ENCODE measurements at regions not wholly inside any gene's neighbourhood (a gene's known extent, or its start where the extent isn't known, plus 50 kb on each side); places are given as distances from the start of the nearest gene placed in this dataset.

- TF ChIP-seq EZH2phosphoT487 (IDR thresholded peaks at IDR 0.05; ENCODE audit: borderline replicate concordance) = no peak
- TF ChIP-seq, protein P1, sequence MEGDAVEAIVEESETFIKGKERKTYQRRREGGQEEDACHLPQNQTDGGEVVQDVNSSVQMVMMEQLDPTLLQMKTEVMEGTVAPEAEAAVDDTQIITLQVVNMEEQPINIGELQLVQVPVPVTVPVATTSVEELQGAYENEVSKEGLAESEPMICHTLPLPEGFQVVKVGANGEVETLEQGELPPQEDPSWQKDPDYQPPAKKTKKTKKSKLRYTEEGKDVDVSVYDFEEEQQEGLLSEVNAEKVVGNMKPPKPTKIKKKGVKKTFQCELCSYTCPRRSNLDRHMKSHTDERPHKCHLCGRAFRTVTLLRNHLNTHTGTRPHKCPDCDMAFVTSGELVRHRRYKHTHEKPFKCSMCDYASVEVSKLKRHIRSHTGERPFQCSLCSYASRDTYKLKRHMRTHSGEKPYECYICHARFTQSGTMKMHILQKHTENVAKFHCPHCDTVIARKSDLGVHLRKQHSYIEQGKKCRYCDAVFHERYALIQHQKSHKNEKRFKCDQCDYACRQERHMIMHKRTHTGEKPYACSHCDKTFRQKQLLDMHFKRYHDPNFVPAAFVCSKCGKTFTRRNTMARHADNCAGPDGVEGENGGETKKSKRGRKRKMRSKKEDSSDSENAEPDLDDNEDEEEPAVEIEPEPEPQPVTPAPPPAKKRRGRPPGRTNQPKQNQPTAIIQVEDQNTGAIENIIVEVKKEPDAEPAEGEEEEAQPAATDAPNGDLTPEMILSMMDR (conservative IDR thresholded peaks at IDR 0.05; ENCODE audit: low read length) = no peak
- no peak overlapping the region for H3K4me2 ChIP-seq (ENCODE audit: low read depth, low read length, poor library complexity, severe bottlenecking)
- no peaks in the 10 kb centered on the region for H3K36me3 ChIP-seq (ENCODE audit: insufficient read depth, low read length)
- H2AFZ ChIP-seq (ENCODE audit: low read length) = no peak overlapping the region
- H3K9ac ChIP-seq (ENCODE audit: low read depth, low read length, poor library complexity, severe bottlenecking) = no peak overlapping the region
- H3K79me2 ChIP-seq (ENCODE audit: insufficient read depth, low read length) = no peaks in the 10 kb centered on the region
- H3K4me3 ChIP-seq (ENCODE audit: low read length, poor library complexity, severe bottlenecking) = no peak overlapping the region
- H3K9me2 ChIP-seq (replicated peaks; ENCODE audit: low read depth, low read length) = no peaks in the 10 kb centered on the region
- no peaks in the 10 kb centered on the region for H3K9me3 ChIP-seq (ENCODE audit: insufficient read depth, low read depth, low read length)
- H3F3A ChIP-seq (ENCODE audit: low read depth) = no peaks in the 10 kb centered on the region
- no peaks in the 10 kb centered on the region for H3K27me3 ChIP-seq (ENCODE audit: insufficient read depth, low read length, poor library complexity, severe bottlenecking)
- H3K4me1 ChIP-seq (ENCODE audit: insufficient read depth, low read length, poor library complexity, severe bottlenecking) = no peaks in the 10 kb centered on the region
- no peaks in the 10 kb centered on the region for H4K20me1 ChIP-seq (ENCODE audit: insufficient read depth, low read length, poor library complexity, severe bottlenecking)
These were observed 163.3 kb downstream of the KCNJ2 start for GRCh38 chr17:70332356-70333210.

DNA sequence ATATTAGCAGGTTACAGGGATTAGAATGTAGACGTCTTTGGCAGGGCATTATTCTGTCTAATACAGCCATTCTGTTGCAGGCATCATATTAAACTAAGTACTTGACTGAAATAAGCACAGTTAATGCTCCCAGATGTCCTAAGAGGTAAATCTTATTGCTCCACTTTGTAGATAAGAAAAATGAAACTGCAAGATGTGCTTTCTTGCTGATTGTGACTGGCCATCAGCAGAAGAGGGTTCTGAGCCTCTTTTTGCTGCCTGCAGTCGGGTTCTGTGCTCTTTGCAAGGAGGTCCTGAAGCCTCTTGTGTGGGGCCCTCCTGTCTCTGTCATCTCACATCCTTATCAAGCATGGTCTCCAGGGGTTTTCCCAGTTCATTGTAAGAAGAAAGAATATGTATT lies 167.1 kb downstream of the KCNJ2 start:
- Histone ChIP-seq H3K9me3 (ENCODE audit: insufficient read depth, low read depth, low read length) (no peaks in the 10 kb centered on the region), H3K36me3 (ENCODE audit: insufficient read depth, low read length) (no peaks in the 10 kb centered on the region), H2AFZ (ENCODE audit: low read length) (no peak overlapping the region), H3K9me2 (replicated peaks; ENCODE audit: low read depth, low read length) (no peaks in the 10 kb centered on the region), H3K79me2 (ENCODE audit: insufficient read depth, low read length) (no peaks in the 10 kb centered on the region), H4K20me1 (ENCODE audit: insufficient read depth, low read length, poor library complexity, severe bottlenecking) (no peaks in the 10 kb centered on the region), H3K4me2 (ENCODE audit: low read depth, low read length, poor library complexity, severe bottlenecking) (no peak overlapping the region), H3F3A (ENCODE audit: low read depth) (no peaks in the 10 kb centered on the region), H3K9ac (ENCODE audit: low read depth, low read length, poor library complexity, severe bottlenecking) (no peak overlapping the region), H3K4me3 (ENCODE audit: low read length, poor library complexity, severe bottlenecking) (no peak overlapping the region), H3K4me1 (ENCODE audit: insufficient read depth, low read length, poor library complexity, severe bottlenecking) (no peaks in the 10 kb centered on the region), H3K27me3 (ENCODE audit: insufficient read depth, low read length, poor library complexity, severe bottlenecking) (no peaks in the 10 kb centered on the region)
- TF ChIP-seq EZH2phosphoT487 (IDR thresholded peaks at IDR 0.05; ENCODE audit: borderline replicate concordance) = no peak
- TF ChIP-seq, protein P1 (conservative IDR thresholded peaks at IDR 0.05; ENCODE audit: low read length) = no peak

- no peaks in the 10 kb centered on the region for H3F3A ChIP-seq (ENCODE audit: low read depth)
- no peak overlapping the region for H3K4me2 ChIP-seq (ENCODE audit: low read depth, low read length, poor library complexity, severe bottlenecking)
- no peaks in the 10 kb centered on the region for H3K79me2 ChIP-seq (ENCODE audit: insufficient read depth, low read length)
- no peak overlapping the region for H3K9ac ChIP-seq (ENCODE audit: low read depth, low read length, poor library complexity, severe bottlenecking)
- H4K20me1 ChIP-seq (ENCODE audit: insufficient read depth, low read length, poor library complexity, severe bottlenecking) = no peaks in the 10 kb centered on the region
- no peaks in the 10 kb centered on the region for H3K27me3 ChIP-seq (ENCODE audit: insufficient read depth, low read length, poor library complexity, severe bottlenecking)
- no peaks in the 10 kb centered on the region for H3K4me1 ChIP-seq (ENCODE audit: insufficient read depth, low read length, poor library complexity, severe bottlenecking)
- no peak overlapping the region for H3K4me3 ChIP-seq (ENCODE audit: low read length, poor library complexity, severe bottlenecking)
- TF ChIP-seq, protein P1 (conservative IDR thresholded peaks at IDR 0.05; ENCODE audit: low read length) = no peak
- no peak for TF ChIP-seq EZH2phosphoT487 (IDR thresholded peaks at IDR 0.05; ENCODE audit: borderline replicate concordance)
- no peaks in the 10 kb centered on the region for H3K9me3 ChIP-seq (ENCODE audit: insufficient read depth, low read depth, low read length)
- no peaks in the 10 kb centered on the region for H3K36me3 ChIP-seq (ENCODE audit: insufficient read depth, low read length)
- H2AFZ ChIP-seq (ENCODE audit: low read length) = no peak overlapping the region
- H3K9me2 ChIP-seq (replicated peaks; ENCODE audit: low read depth, low read length) = no peaks in the 10 kb centered on the region
These were observed 169.6 kb downstream of the KCNJ2 start for GRCh38 chr17:70338946-70339354.

Data from Loucy (cell line).